Body of pancreas (tissue), 4 donors: ENCODE measurements at regions not wholly inside any gene's neighbourhood (a gene's known extent, or its start where the extent isn't known, plus 50 kb on each side); places are given as distances from the start of the nearest gene placed in this dataset.

ENCODE experiments used
- CTCF ChIP-seq, 7 experiments: fragments of 450-650 bp in 4 of 7; fragments of 200-600 bp in 3 of 7; sonication (generic) in 3 of 7; IDR thresholded peaks; one replicate each; pipeline ENCODE4 v1.5.1; 2016 to 2019; ENCODE audit warnings: antibody characterized with exemption in 7 of 7
- POLR2A ChIP-seq, 3 donors: fragments of 450-650 bp; IDR thresholded peaks; one replicate each; pipeline ENCODE4 v1.6.1; 2016; ENCODE audit warnings: antibody characterized with exemption in 3 of 3, mild to moderate bottlenecking in 2 of 3

DNA sequence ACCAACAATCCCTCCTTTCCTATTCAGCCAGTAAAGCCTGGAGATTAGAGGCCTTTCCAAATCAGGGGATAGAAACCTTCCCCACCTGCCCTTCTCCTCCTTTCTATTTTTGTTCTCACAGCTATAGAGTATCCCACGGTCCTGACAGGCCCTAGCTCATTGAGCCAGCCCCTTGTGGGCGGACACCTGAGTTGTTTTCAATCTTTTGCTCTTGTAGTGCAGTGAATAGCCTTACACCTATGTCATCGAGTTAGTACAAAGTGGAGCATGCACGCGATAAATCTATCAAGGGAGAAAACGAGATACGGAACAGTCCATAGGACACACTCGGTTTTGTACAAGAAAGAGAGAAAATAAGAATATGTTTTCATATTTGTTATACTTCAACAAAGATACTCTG lies 77.2 kb downstream of the TSPAN17 start:
- TF ChIP-seq POLR2A (IDR thresholded peaks at IDR 0.05) (no peak), CTCF (IDR thresholded peaks at IDR 0.05) (no peak)
